CD14-positive monocyte (primary cell): ENCODE measurements at regions not wholly inside any gene's neighbourhood (a gene's known extent, or its start where the extent isn't known, plus 50 kb on each side); places are given as distances from the start of the nearest gene placed in this dataset.

Source experiments
- DNase-seq, 3 donors: peaks; one replicate each; pipeline ENCODE4 v3.0.0-alpha.2; 2011 to 2022
- H2AFZ ChIP-seq: 2 replicates; pipeline ENCODE4 v1.6.0; 2012; ENCODE audit warnings: mild to moderate bottlenecking, low read depth, low read length, inconsistent platforms; ENCODE audit not compliant: insufficient read depth, poor library complexity, severe bottlenecking
- H3K27ac ChIP-seq, 2 donors: 1 replicate in 1 of 2; 2 replicates in 1 of 2; pipeline ENCODE4 v1.5.1; 2012 to 2013; ENCODE audit warnings: low read length in 2 of 2, control low read depth in 1 of 2, inconsistent platforms in 1 of 2, low read depth in 1 of 2, mild to moderate bottlenecking in 1 of 2
- H3K27me3 ChIP-seq, 2 donors: one replicate each; pipeline versions ENCODE4 v1.6.0 to v1.6.1; 2011 to 2013; ENCODE audit warnings: low read length in 2 of 2; ENCODE audit not compliant: control insufficient read depth in 2 of 2, insufficient read depth in 2 of 2
- H3K36me3 ChIP-seq, 2 donors: replicated peaks in 1 of 2; 1 replicate in 1 of 2; 2 replicates in 1 of 2; pipeline versions ENCODE4 v1.5.1 to v1.6.1; 2012 to 2013; ENCODE audit warnings: low read length in 2 of 2, control low read depth in 1 of 2, inconsistent platforms in 1 of 2, mild to moderate bottlenecking in 1 of 2; ENCODE audit not compliant: insufficient read depth in 2 of 2, control insufficient read depth in 1 of 2
- H3K4me1 ChIP-seq, 2 donors: 1 replicate in 1 of 2; 2 replicates in 1 of 2; pipeline versions ENCODE4 v1.5.1 to v1.6.1; 2012 to 2013; ENCODE audit warnings: low read length in 2 of 2, control low read depth in 1 of 2, inconsistent platforms in 1 of 2, mild to moderate bottlenecking in 1 of 2, moderate library complexity in 1 of 2; ENCODE audit not compliant: insufficient read depth in 2 of 2, control insufficient read depth in 1 of 2
- H3K4me2 ChIP-seq: replicated peaks from 2 replicates; pipeline ENCODE3; 2012; ENCODE audit warnings: low read length, moderate library complexity, mild to moderate bottlenecking; ENCODE audit not compliant: poor library complexity, severe bottlenecking; ENCODE audit errors: extremely low read depth
- H3K4me3 ChIP-seq, 3 experiments: fragments of 200-600 bp in 1 of 3; sonication (generic) in 1 of 3; replicated peaks in 1 of 3; 1 replicate in 2 of 3; 2 replicates in 1 of 3; pipeline ENCODE4 v1.5.1; 2011 to 2013; ENCODE audit warnings: low read length in 3 of 3, mild to moderate bottlenecking in 3 of 3, control low read depth in 2 of 3, low read depth in 2 of 3, inconsistent platforms in 1 of 3, moderate library complexity in 1 of 3
- H3K79me2 ChIP-seq: 2 replicates; pipeline ENCODE4 v1.6.0; 2012; ENCODE audit warnings: mild to moderate bottlenecking, control low read depth, inconsistent platforms, low read length, moderate library complexity; ENCODE audit not compliant: insufficient read depth
- H3K9ac ChIP-seq: 2 replicates; pipeline ENCODE4 v1.6.0; 2017; ENCODE audit warnings: low read length, mild to moderate bottlenecking; ENCODE audit not compliant: insufficient read depth, poor library complexity, severe bottlenecking
- H3K9me3 ChIP-seq, 2 donors: replicated peaks in 1 of 2; 1 replicate in 1 of 2; 2 replicates in 1 of 2; pipeline versions ENCODE4 v1.5.1 to v1.6.1; 2012 to 2013; ENCODE audit warnings: low read length in 2 of 2, control low read depth in 1 of 2; ENCODE audit not compliant: control insufficient read depth in 1 of 2, insufficient read depth in 1 of 2
- H4K20me1 ChIP-seq: 2 replicates; pipeline ENCODE4 v1.6.0; 2012; ENCODE audit warnings: mild to moderate bottlenecking, low read length, control low read depth, moderate library complexity; ENCODE audit not compliant: insufficient read depth
- H3K27ac Mint-ChIP-seq, 7 donors: one replicate each; pipeline ENCODE4 v1.8.0; 2020; ENCODE audit warnings: mild to moderate bottlenecking in 7 of 7, mixed read lengths in 7 of 7, moderate library complexity in 6 of 7, inconsistent platforms in 2 of 7
- H3K27me3 Mint-ChIP-seq, 3 donors: one replicate each; pipeline ENCODE4 v1.8.0; 2021 to 2022; ENCODE audit warnings: low read depth in 3 of 3, mild to moderate bottlenecking in 3 of 3, mixed read lengths in 3 of 3, moderate library complexity in 3 of 3, inconsistent platforms in 1 of 3
- H3K36me3 Mint-ChIP-seq, 2 donors: one replicate each; pipeline ENCODE4 v1.8.0; 2020; ENCODE audit warnings: mixed read lengths in 2 of 2, inconsistent platforms in 1 of 2, mild to moderate bottlenecking in 1 of 2
- H3K4me1 Mint-ChIP-seq: one replicate; pipeline ENCODE4 v1.8.0; 2020; ENCODE audit warnings: mild to moderate bottlenecking, mixed read lengths
- H3K4me3 Mint-ChIP-seq, 2 donors: one replicate each; pipeline ENCODE4 v1.8.0; 2020; ENCODE audit warnings: mild to moderate bottlenecking in 2 of 2, mixed read lengths in 2 of 2, moderate library complexity in 1 of 2
- H3K9me3 Mint-ChIP-seq, 7 donors: one replicate each; pipeline ENCODE4 v1.8.0; 2020 to 2022; ENCODE audit warnings: mixed read lengths in 7 of 7, mild to moderate bottlenecking in 6 of 7, moderate library complexity in 6 of 7, inconsistent platforms in 2 of 7
- CTCF ChIP-seq: fragments of 200-600 bp; IDR thresholded peaks from one replicate; pipeline ENCODE4 v1.8.0; 2022; ENCODE audit warnings: antibody characterized with exemption, mild to moderate bottlenecking
- WGBS: methylation state at CpG from one replicate; pipeline ENCODE4 v1.1.5; 2013; ENCODE audit warnings: missing lambda C conversion rate; ENCODE audit not compliant: insufficient coverage; 5-methylcytosine and 5-hydroxymethylcytosine counted together
- intact Hi-C, 2 donors: fragments of 100-400 bp; cut with micrococcal nuclease; formaldehyde crosslinking; loops; one replicate each; pipeline versions ENCODE4 v1.15.0 to v1.15.1; 2023

GRCh38 chr6:93745306-93745705, 325.9 kb upstream of the EPHA7 start:
- H3K27ac ChIP-seq = no peak overlapping the region
- no peak overlapping the region for H2AFZ ChIP-seq
- no peaks in the 10 kb centered on the region for H4K20me1 ChIP-seq
- no peak overlapping the region for H3K4me3 ChIP-seq
- Mint-ChIP-seq H3K27me3 (no peaks in the 10 kb centered on the region), H3K4me3 (no peak overlapping the region), H3K9me3 (peaks cover 0 to 5% (median 0%) of the 10 kb centered on the region in 7 donors), H3K4me1 (no peaks in the 10 kb centered on the region), H3K36me3 (no peaks in the 10 kb centered on the region), H3K27ac (no peak overlapping the region)
- H3K79me2 ChIP-seq = no peaks in the 10 kb centered on the region
- WGBS = no CpG with 5 or more reads among the region's 2 CpGs
- H3K4me2 ChIP-seq = no peak overlapping the region
- H3K27me3 ChIP-seq = no peaks in the 10 kb centered on the region
- no peaks in the 10 kb centered on the region for H3K36me3 ChIP-seq
- H3K9me3 ChIP-seq = no peaks in the 10 kb centered on the region
- H3K9ac ChIP-seq = no peak overlapping the region
- DNase-seq = no peak
- intact Hi-C loops = no loop called here
- TF ChIP-seq CTCF = no peak
- H3K4me1 ChIP-seq = no peaks in the 10 kb centered on the region

GRCh38 chr6:93735099-93735498, 315.7 kb upstream of the EPHA7 start:
- H3K4me3 Mint-ChIP-seq = no peak overlapping the region
- no peaks in the 10 kb centered on the region for H3K79me2 ChIP-seq
- H3K4me3 ChIP-seq = no peak overlapping the region
- no peak for TF ChIP-seq CTCF
- H3K27ac Mint-ChIP-seq = no peak overlapping the region
- H3K27me3 Mint-ChIP-seq = peaks cover 0 to 1% (median 1%) of the 10 kb centered on the region in 3 donors
- no peak overlapping the region for H3K4me2 ChIP-seq
- no peaks in the 10 kb centered on the region for H3K36me3 Mint-ChIP-seq
- H2AFZ ChIP-seq = no peak overlapping the region
- H3K27ac ChIP-seq = no peak overlapping the region
- intact Hi-C loops = no loop called here
- no peak for DNase-seq
- no peaks in the 10 kb centered on the region for H3K36me3 ChIP-seq
- no peaks in the 10 kb centered on the region for H3K4me1 Mint-ChIP-seq
- H3K9me3 ChIP-seq = no peaks in the 10 kb centered on the region
- no peak overlapping the region for H3K9ac ChIP-seq
- no peaks in the 10 kb centered on the region for H4K20me1 ChIP-seq
- H3K27me3 ChIP-seq = no peaks in the 10 kb centered on the region
- peaks cover 0 to 7% (median 1%) of the 10 kb centered on the region in 7 donors for H3K9me3 Mint-ChIP-seq
- no peaks in the 10 kb centered on the region for H3K4me1 ChIP-seq
- no CpG with 5 or more reads among the region's 3 CpGs for WGBS
